ENCODE measurements at regions not wholly inside any gene's neighbourhood (a gene's known extent, or its start where the extent isn't known, plus 50 kb on each side); places are given as distances from the start of the nearest gene placed in this dataset.

DNA sequence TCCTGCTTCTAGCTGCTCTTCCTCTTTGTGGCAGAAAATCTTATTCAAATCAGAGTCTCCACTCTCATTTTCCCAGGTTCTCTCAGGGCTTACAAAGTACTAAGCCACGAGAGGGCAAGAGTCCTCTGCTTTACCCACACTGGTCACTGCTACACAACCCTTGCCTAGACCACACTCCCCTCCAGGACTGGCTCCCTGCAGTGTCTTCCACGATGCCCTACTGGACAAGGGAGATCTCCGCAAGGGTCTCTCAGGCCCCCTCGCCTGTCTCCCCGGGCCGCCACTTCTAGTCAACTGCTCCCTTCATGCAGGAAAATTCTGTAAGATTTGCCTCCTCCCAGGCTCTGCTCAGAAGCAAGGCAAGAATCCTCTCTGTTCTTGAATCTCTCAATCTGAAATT, 319.6 kb downstream of the RRAGC start:
- no peak overlapping the region for H2AFZ ChIP-seq (ENCODE audit: low read depth, low read length, poor library complexity, severe bottlenecking)

DNA sequence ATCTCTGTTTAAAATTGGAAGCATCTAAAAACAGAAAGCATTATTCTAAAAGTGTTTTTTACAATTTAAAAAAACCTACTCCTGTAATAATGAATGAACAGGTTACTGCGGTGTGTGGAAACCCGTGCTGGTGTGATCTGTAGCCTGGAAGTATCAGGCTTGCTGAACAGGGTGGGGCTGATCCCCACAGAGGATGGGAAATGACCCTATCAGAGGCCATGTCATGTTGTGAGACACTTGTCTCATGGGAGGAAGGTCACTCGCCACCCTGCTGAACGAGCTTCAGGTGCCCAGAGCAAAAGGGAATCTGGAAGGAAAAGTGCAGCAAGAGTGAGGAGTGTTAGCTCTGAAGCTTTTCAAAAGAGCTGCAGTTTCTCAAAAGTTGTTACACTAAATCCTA, 320.7 kb downstream of the RRAGC start:
- Histone ChIP-seq H4K20me1 (ENCODE audit: insufficient read depth) (no peaks in the 10 kb centered on the region), H3K9me3 (ENCODE audit: control insufficient read depth in 1 of 2, insufficient read depth in 1 of 2, low read depth in 1 of 2, low read length in 2 of 2) (no peaks in the 10 kb centered on the region), H3K9me2 (ENCODE audit: insufficient read depth) (no peaks in the 10 kb centered on the region), H3K27ac (ENCODE audit: low read depth, low read length) (no peak overlapping the region), H3K79me2 (ENCODE audit: insufficient read depth, low read length) (no peaks in the 10 kb centered on the region), H3K9ac (ENCODE audit: low read length) (no peak overlapping the region), H3K4me2 (ENCODE audit: low read length) (no peak overlapping the region), H3K4me1 (ENCODE audit: control insufficient read depth in 1 of 2, insufficient read depth in 2 of 2, low read length in 2 of 2) (no peaks in the 10 kb centered on the region), H3K4me3 (replicated peaks in 1 of 2; ENCODE audit: low read depth in 1 of 2, low read length in 2 of 2) (no peak overlapping the region), H3K27me3 (ENCODE audit: insufficient read depth, low read length) (peaks cover 5% of the 10 kb centered on the region; the same call in 1 of the 2 replicates), H3K36me3 (ENCODE audit: control insufficient read depth in 1 of 2, insufficient read depth in 2 of 2, low read length in 2 of 2) (no peaks in the 10 kb centered on the region), H2AFZ (ENCODE audit: low read depth, low read length, poor library complexity, severe bottlenecking) (no peak overlapping the region)
- CTCF ChIA-PET = no interaction called here
- RAD21 ChIA-PET (ENCODE audit: low non-redundant PET in 1 of 2, low total read pairs in 2 of 2, uncharacterized antibody in 2 of 2, unreplicated experiment in 2 of 2) = no interaction called here
- BruUV-seq (replicated peaks) = no TSS peak
- POLR2A ChIA-PET = no interaction called here
- TF ChIP-seq SP1 (IDR thresholded peaks at IDR 0.05; ENCODE audit: low read depth) (no peak), POLR2AphosphoS5 (IDR thresholded peaks at IDR 0.05; ENCODE audit: low read depth, low read length) (no peak), CBX3 (IDR thresholded peaks at IDR 0.05; ENCODE audit: low read depth) (no peak), SIN3A (IDR thresholded peaks at IDR 0.05; ENCODE audit: low read depth) (no peak), JUND (IDR thresholded peaks at IDR 0.05) (no peak), FOSL1 (IDR thresholded peaks at IDR 0.05; ENCODE audit: low read depth) (no peak), EZH2phosphoT487 (IDR thresholded peaks at IDR 0.05; ENCODE audit: borderline replicate concordance) (no peak), RAD21 (IDR thresholded peaks at IDR 0.05; ENCODE audit: low read depth) (no peak), CEBPB (IDR thresholded peaks at IDR 0.05; ENCODE audit: low read depth) (no peak), POLR2A (IDR thresholded peaks at IDR 0.05; ENCODE audit: borderline replicate concordance, extremely low read depth, insufficient read depth, insufficient read length) (no peak), EZH2 (IDR thresholded peaks at IDR 0.05) (no peak), EGR1 (IDR thresholded peaks at IDR 0.05; ENCODE audit: low read depth) (no peak), SRF (IDR thresholded peaks at IDR 0.05; ENCODE audit: low read depth) (no peak)
- TF ChIP-seq, protein P1, sequence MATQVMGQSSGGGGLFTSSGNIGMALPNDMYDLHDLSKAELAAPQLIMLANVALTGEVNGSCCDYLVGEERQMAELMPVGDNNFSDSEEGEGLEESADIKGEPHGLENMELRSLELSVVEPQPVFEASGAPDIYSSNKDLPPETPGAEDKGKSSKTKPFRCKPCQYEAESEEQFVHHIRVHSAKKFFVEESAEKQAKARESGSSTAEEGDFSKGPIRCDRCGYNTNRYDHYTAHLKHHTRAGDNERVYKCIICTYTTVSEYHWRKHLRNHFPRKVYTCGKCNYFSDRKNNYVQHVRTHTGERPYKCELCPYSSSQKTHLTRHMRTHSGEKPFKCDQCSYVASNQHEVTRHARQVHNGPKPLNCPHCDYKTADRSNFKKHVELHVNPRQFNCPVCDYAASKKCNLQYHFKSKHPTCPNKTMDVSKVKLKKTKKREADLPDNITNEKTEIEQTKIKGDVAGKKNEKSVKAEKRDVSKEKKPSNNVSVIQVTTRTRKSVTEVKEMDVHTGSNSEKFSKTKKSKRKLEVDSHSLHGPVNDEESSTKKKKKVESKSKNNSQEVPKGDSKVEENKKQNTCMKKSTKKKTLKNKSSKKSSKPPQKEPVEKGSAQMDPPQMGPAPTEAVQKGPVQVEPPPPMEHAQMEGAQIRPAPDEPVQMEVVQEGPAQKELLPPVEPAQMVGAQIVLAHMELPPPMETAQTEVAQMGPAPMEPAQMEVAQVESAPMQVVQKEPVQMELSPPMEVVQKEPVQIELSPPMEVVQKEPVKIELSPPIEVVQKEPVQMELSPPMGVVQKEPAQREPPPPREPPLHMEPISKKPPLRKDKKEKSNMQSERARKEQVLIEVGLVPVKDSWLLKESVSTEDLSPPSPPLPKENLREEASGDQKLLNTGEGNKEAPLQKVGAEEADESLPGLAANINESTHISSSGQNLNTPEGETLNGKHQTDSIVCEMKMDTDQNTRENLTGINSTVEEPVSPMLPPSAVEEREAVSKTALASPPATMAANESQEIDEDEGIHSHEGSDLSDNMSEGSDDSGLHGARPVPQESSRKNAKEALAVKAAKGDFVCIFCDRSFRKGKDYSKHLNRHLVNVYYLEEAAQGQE (IDR thresholded peaks at IDR 0.05; ENCODE audit: low read depth) = no peak
- ATAC-seq (no peak), DNase-seq (ENCODE audit: low read depth, low spot score) (no peak)
- intact Hi-C loops (cut with micrococcal nuclease) = no loop called here

More for the DNA sequence above, 319.6 kb downstream of the RRAGC start:
- RAD21 ChIA-PET (ENCODE audit: low non-redundant PET in 1 of 2, low total read pairs in 2 of 2, uncharacterized antibody in 2 of 2, unreplicated experiment in 2 of 2) = interaction anchor here in 1 of 2 experiments (0.6 kb wide), 1 partner anchor 304 kb away, joined by 3 read pairs; no protein-coding TSS in a partner anchor
- ATAC-seq = no peak
- H4K20me1 ChIP-seq (ENCODE audit: insufficient read depth) = no peaks in the 10 kb centered on the region
- no peak overlapping the region for H3K27ac ChIP-seq (ENCODE audit: low read depth, low read length)
- TF ChIP-seq YY1 (IDR thresholded peaks at IDR 0.05; ENCODE audit: extremely low read depth, insufficient replicate concordance, low read depth, low read length) (no peak), POLR2AphosphoS5 (IDR thresholded peaks at IDR 0.05; ENCODE audit: low read depth, low read length) (no peak), SRF (IDR thresholded peaks at IDR 0.05; ENCODE audit: low read depth) (no peak), SP1 (IDR thresholded peaks at IDR 0.05; ENCODE audit: low read depth) (no peak), CBX3 (IDR thresholded peaks at IDR 0.05; ENCODE audit: low read depth) (no peak), RAD21 (IDR thresholded peaks at IDR 0.05; ENCODE audit: low read depth) (no peak)
- TF ChIP-seq, protein P2, sequence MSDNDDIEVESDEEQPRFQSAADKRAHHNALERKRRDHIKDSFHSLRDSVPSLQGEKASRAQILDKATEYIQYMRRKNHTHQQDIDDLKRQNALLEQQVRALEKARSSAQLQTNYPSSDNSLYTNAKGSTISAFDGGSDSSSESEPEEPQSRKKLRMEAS (IDR thresholded peaks at IDR 0.05) = no peak
- CTCF ChIA-PET = no interaction called here
- no peaks in the 10 kb centered on the region for H3K9me3 ChIP-seq (ENCODE audit: control insufficient read depth in 1 of 2, insufficient read depth in 1 of 2, low read depth in 1 of 2, low read length in 2 of 2)
- H3K9me2 ChIP-seq (ENCODE audit: insufficient read depth) = no peaks in the 10 kb centered on the region
- H3K36me3 ChIP-seq (ENCODE audit: control insufficient read depth in 1 of 2, insufficient read depth in 2 of 2, low read length in 2 of 2) = no peaks in the 10 kb centered on the region
- no peak overlapping the region for H3K9ac ChIP-seq (ENCODE audit: low read length)
- no peaks in the 10 kb centered on the region for H3K27me3 ChIP-seq (ENCODE audit: insufficient read depth, low read length)
- no TSS peak for BruUV-seq (replicated peaks)
- no peak for DNase-seq (ENCODE audit: low read depth, low spot score)
- intact Hi-C loops (cut with micrococcal nuclease) = no loop called here
- H3K79me2 ChIP-seq (ENCODE audit: insufficient read depth, low read length) = no peaks in the 10 kb centered on the region
- H3K4me3 ChIP-seq (replicated peaks in 1 of 2; ENCODE audit: low read depth in 1 of 2, low read length in 2 of 2) = no peak overlapping the region
- POLR2A ChIA-PET = no interaction called here
- no peak overlapping the region for H3K4me2 ChIP-seq (ENCODE audit: low read length)
- H3K4me1 ChIP-seq (ENCODE audit: control insufficient read depth in 1 of 2, insufficient read depth in 2 of 2, low read length in 2 of 2) = no peaks in the 10 kb centered on the region
